Stimulated activated CD8-positive, alpha-beta memory T cell treated with anti-CD3 and anti-CD28 coated beads, Interleukin-15, amount 100 ng/mL, for 48 hours (primary cell): ENCODE measurements at regions not wholly inside any gene's neighbourhood (a gene's known extent, or its start where the extent isn't known, plus 50 kb on each side); places are given as distances from the start of the nearest gene placed in this dataset.
A peak's percentile ranks its signal among the peaks of the same experiment; 100 is the strongest.

ENCODE experiments used
- DNase-seq, 2 donors: peaks; one replicate each; pipeline ENCODE4 v3.0.0-alpha.2; 2020; ENCODE audit warnings: low read depth in 2 of 2

GRCh38 chr9:21564175-21564574, 82.1 kb upstream of the IFNE start:
- DNase-seq: no peak

DNA sequence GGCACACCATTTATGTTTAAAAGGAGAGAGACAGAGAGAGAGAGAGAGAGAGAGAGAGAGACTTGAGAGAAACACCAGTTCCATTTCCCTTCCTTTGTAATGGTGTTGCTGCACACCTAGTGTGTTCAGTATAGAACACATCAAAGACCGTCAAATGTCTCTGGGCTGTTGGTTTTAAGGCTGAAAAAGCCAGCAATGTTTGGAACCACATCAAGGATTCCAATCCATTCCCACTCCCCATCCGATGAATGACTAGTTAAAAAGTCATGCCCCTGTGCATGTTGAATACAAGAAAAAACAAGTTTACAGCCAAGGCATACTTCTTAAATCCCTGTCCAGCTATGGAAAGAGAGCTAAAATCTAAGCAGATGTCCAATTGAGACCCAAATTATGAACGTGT, 83.0 kb upstream of the IFNE start:
- no peak for DNase-seq

DNA sequence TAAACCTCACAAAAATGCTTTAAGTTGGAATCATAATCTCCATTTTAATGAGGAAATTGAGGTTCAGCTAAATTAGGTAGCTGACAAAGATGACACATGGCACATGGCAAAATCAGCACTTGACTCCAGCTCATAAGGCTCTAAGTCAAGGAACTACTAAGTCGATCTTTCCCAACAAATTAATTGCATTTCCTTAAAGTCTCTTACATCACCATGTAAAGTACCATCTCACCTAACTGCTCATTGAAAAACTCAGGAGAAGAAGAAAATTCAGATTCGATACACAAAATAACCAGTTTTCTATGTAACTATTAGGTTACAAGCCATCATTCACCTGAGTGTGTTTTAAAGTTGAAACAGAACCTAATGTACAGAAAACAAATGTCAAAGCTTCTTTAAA, 85.8 kb upstream of the IFNE start:
- no peak for DNase-seq

GRCh38 chr9:21568484-21568883, 86.4 kb upstream of the IFNE start:
- no peak for DNase-seq

DNA sequence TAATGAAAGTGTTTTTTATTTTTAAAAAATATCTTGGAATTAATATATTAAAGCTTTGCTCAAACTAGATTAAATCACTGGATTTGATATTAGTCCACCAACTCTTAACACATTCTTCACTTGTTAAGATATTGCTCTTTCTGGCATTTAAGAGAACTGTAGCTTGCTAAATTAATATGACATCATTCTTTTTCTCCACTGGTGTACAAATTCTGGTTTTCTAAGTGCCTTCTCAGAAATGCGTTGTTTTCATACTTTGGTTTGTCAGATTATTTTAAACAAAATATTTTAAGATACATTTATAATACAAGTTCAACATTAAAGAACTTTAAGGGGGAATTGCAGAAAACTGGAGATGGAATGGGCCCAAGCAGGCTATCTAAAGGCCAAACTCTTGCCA, 87.6 kb upstream of the IFNE start:
- DNase-seq: no peak

GRCh38 chr9:21570643-21571275, 88.6 kb upstream of the IFNE start:
- no peak for DNase-seq

DNA sequence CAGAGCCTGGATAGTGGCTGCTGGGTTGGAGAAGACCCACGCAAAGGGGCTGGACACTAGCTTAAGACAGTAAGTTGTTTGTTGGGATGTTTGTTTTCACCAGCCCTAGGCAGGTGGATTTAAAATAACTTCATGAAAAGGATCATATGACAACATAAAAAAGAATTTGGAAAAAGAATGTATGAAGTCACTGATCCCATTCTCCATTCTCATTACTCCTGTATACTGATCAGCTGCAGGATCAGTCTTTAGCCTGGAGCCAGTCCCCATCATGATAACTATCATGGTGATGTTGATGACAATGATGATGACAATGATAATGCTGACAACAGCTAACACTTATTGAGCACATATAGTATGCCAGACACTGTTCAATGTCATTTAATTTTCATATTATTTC, 92.1 kb upstream of the IFNE start:
- DNase-seq: no peak

DNA sequence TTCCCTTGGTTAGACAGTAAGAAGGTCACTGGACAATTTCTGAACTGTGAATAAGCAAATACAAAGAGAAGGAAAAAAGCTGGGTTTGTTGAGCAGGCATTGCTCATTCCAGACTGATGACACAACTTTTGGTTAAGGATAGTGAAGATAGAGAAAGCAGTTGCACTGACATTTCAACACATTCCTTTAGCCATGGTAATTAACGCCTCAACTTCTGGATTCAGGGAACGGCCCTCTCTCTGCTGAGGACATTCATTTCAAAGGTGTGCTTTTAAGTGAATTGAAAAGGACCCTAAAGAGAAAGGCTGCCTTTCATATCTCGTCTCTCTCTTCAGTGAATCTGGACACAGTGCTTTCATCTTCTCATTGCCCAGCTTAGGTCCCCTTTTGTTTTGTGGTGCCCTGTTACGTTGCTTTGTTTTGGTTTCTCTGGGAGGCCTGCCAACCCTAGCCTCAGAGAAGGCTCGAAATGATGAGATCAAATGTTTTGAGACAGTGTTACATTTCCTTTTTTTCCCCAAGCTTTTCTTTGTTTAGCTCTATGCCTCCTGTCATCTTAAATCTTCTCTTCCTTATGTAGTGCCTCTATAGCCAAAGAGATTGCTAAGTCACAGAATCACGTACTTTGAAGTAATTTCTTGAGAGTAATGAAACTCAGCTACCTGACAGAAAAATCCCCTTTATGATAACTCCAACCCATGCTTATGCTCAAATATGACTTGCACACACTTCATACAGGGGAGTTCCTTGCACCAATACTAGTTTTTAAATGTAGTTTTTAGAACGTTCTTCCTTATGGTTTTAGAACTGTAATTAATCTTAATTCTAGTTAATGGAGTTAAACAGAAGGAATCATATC, 94.4 kb upstream of the IFNE start:
- peak in 1 of 2 donors; percentile 24 for DNase-seq

DNA sequence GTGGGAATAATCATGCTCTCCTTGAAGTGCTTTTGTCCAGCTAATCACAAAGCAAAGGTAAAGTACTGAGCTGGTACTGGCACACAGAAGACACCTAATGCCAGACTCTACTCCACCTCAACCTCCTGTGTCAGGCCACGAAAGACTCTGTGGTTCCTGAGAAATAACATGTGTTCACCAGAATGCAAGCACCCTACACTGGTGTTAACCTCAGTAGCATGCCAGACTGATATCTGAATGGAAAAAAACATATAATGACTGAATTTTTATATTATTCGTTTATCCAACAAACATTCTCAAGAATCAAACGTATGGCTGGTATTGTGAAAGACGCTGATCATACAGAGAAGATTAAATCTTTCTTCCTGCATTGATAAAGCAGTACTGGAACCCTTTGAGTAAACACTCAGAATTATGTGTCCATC, 97.1 kb upstream of the IFNE start:
- no peak for DNase-seq

GRCh38 chr9:21579743-21580142, 97.6 kb upstream of the IFNE start:
- no peak for DNase-seq

- DNase-seq: no peak
These were observed 98.7 kb upstream of the IFNE start for GRCh38 chr9:21580636-21581378.

DNA sequence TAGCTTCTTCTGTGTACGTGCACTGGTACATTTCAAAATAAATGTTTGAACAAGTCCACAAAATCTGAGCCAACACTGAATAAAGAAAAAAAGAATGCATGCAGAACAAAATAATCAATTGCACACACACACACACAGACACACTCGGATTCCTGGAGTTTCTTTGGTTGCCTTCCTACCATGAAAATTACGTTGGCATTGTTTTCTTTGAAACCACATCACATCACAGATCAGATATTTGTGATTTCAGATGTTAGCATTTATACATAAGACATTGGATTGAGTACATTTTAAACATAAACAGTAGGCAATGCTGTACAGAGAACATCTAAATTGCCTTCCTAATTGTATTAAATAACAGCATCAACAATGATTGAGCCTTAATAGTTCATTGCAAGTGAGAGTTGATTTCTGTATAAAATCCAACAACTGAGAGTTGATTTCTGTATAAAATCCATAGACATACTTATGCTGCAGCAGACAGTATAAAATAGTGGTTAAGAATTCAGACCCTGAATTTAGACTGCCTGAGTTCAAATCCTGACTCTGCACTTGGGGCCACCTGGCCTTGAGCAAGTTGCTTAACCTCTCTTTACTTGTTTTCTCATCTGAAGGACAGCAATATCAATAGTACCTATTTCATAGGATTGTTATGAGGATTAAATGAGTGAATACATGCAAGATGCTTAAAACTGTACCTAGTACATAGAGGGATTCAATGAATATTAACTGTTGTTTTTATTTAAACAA, 101.7 kb upstream of the IFNE start:
- DNase-seq: no peak

DNA sequence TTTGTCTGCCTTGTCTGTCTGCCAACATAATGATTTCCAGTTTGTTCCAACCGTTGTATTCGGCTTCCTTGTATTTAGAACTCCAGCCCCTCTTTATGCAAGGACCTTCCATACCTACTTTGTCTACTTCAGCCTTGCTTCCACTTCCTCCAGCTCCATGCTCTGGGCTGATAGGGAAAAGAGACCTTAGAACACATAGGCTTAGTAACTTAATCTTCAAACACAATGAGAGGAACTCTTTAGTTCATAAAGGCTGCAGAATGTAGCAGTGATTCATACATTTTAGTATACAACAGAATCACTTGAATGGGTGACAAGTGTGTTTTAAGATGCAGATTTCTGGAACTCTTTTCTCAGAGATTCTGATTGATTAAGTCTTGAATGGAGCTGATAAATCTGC, 102.8 kb upstream of the IFNE start:
- no peak for DNase-seq

GRCh38 chr9:21585756-21586752, 103.9 kb upstream of the IFNE start:
- no peak for DNase-seq

- DNase-seq: no peak
These were observed 107.4 kb upstream of the IFNE start for GRCh38 chr9:21589344-21590056.

DNA sequence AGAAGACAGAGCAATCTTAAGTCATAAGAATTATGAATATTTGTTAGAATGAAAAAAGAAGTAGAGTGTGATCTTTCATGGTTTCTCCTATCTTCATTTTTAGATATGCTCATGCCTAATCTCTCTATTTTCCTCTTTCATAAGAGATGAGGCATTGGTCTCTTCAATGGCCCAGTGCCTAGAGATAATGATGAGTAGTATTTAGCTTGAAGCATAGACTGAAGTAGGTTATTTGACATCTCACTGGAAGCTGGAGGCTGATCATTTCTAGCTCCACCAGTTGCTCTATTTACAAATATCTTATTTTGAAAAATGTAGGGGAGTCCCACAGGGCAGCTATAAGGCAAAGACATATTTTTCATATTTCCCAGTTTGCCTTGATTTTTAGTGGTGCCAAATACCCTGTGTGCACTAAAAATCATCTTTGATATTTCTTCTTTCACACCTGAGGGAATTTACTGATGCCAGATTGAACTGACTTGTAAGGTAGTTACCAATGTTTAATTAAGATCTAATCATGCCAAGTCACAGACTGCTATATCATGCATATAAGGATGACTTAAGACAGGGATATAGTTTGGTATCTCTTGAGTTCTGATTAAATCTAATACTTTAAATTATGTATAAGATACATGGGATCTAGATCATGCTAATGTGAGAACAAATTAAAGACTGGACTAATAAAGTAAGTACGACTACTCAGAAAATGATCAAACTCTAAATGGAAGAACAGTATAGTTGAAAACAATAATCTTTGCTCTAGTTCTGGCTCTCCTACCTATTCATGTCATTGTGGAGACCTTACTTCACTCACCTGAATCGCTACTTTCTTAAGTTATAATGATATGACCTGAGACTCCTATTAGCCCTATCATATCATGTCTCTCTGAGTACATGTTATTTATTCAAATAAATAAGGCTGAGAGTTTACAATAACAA, 108.2 kb upstream of the IFNE start:
- no peak for DNase-seq

GRCh38 chr9:21591221-21592062, 109.3 kb upstream of the IFNE start:
- peak; percentile 47 to 57 for DNase-seq

DNA sequence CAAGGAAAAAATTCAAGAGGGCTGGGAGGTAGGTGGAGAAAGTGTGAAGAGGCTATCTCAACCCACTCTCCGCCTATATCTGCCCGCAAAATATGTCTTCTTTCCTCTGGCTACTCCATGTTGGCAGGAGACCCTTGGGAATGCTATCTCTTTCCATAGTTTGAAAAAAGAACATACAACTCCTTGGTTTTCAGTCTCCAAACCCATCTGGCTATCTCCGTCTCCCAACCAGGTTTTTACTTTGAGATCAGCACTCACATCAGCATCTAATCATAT, 109.9 kb upstream of the IFNE start:
- DNase-seq: no peak
